Right atrium auricular region (tissue), 2 donors: ENCODE measurements at regions not wholly inside any gene's neighbourhood (a gene's known extent, or its start where the extent isn't known, plus 50 kb on each side); places are given as distances from the start of the nearest gene placed in this dataset.

Source experiments
- DNase-seq: peaks from one replicate; pipeline ENCODE4 v3.0.0-alpha.2; 2019; ENCODE audit warnings: low spot score
- H3K27ac ChIP-seq, 2 donors: fragments of 200-600 bp; sonication (generic); 1 replicate in 1 of 2; 2 replicates in 1 of 2; pipeline ENCODE4 v1.5.1; 2016 to 2019
- H3K27me3 ChIP-seq, 2 donors: fragments of 200-600 bp; sonication (generic); one replicate each; pipeline versions ENCODE4 v1.5.1 to v1.6.0; 2017 to 2019
- H3K36me3 ChIP-seq: fragments of 200-600 bp; sonication (generic); one replicate; pipeline ENCODE4 v1.5.1; 2016
- H3K4me1 ChIP-seq, 2 donors: fragments of 200-600 bp; sonication (generic); one replicate each; pipeline versions ENCODE4 v1.5.1 to v1.6.0; 2017 to 2019
- H3K4me3 ChIP-seq, 2 donors: fragments of 200-600 bp; sonication (generic); 1 replicate in 1 of 2; 2 replicates in 1 of 2; pipeline ENCODE4 v1.5.1; 2017 to 2019; ENCODE audit warnings: mild to moderate bottlenecking in 1 of 2, moderate library complexity in 1 of 2
- H3K9me3 ChIP-seq, 2 donors: fragments of 200-600 bp; sonication (generic); one replicate each; pipeline ENCODE4 v1.5.1; 2019
- TF ChIP-seq, protein P1 (sequence below), 2 donors: fragments of 200-600 bp; sonication (generic); IDR thresholded peaks; one replicate each; pipeline ENCODE4 v1.5.1; 2019; ENCODE audit warnings: antibody characterized with exemption in 2 of 2

DNA sequence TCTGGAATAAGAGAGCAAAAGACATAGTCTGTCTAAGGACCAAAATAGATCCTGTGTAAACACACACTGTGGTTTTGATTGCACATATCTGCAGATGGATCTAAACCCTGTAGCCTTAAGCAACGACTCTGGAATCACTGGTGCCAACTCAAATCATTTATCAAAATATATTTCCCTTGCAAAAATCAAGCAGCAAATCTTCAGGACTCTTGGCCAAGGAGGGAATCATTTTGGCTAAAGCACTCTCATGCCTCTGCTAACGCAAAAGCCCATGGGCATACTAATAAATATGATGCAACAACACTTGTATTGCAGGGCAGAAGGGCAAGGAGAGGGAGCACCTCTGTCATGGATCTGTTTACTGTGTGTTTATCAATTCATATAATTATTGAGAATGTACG is 155.4 kb upstream of the DUSP10 start:
- Histone ChIP-seq H3K27ac (no peak overlapping the region), H3K9me3 (no peaks in the 10 kb centered on the region), H3K4me3 (no peak overlapping the region), H3K4me1 (no peaks in the 10 kb centered on the region), H3K36me3 (no peaks in the 10 kb centered on the region), H3K27me3 (no peaks in the 10 kb centered on the region)
- TF ChIP-seq, protein P1, sequence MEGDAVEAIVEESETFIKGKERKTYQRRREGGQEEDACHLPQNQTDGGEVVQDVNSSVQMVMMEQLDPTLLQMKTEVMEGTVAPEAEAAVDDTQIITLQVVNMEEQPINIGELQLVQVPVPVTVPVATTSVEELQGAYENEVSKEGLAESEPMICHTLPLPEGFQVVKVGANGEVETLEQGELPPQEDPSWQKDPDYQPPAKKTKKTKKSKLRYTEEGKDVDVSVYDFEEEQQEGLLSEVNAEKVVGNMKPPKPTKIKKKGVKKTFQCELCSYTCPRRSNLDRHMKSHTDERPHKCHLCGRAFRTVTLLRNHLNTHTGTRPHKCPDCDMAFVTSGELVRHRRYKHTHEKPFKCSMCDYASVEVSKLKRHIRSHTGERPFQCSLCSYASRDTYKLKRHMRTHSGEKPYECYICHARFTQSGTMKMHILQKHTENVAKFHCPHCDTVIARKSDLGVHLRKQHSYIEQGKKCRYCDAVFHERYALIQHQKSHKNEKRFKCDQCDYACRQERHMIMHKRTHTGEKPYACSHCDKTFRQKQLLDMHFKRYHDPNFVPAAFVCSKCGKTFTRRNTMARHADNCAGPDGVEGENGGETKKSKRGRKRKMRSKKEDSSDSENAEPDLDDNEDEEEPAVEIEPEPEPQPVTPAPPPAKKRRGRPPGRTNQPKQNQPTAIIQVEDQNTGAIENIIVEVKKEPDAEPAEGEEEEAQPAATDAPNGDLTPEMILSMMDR (IDR thresholded peaks at IDR 0.05), result no peak
- no peak for DNase-seq

- no peak overlapping the region for H3K4me3 ChIP-seq
- no peak overlapping the region for H3K27ac ChIP-seq
- no peaks in the 10 kb centered on the region for H3K27me3 ChIP-seq
- TF ChIP-seq, protein P1 (IDR thresholded peaks at IDR 0.05), result no peak
- no peaks in the 10 kb centered on the region for H3K36me3 ChIP-seq
- no peak for DNase-seq
- H3K4me1 ChIP-seq, result peaks cover 0 to under 1% of the 10 kb centered on the region in 2 donors
- H3K9me3 ChIP-seq, result no peaks in the 10 kb centered on the region
Measured at GRCh38 chr1:221892301-221892830, 150.5 kb upstream of the DUSP10 start.

DNA sequence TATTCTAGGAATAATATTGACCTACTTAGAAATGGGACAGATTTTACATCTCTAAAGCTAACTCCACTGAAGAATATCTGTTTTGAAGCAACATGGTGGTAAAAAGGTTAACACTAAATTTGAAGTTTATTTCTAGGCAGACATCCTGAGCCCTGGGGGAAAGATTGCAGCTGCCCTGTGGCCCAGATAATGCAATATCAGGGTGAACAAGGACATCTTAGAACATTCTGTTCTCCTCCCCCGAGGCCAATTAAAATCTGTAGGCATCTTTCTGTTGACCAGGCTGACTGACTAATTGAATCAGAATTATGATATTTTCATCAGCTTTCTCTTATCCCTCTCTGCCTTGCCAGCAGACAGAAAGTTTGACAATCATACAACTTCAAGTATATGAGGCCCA is 149.8 kb upstream of the DUSP10 start:
- no peaks in the 10 kb centered on the region for H3K27me3 ChIP-seq
- no peak for DNase-seq
- no peaks in the 10 kb centered on the region for H3K36me3 ChIP-seq
- no peak overlapping the region for H3K4me3 ChIP-seq
- H3K27ac ChIP-seq, result no peak overlapping the region
- H3K4me1 ChIP-seq, result peaks cover 0 to 7% of the 10 kb centered on the region in 2 donors
- no peaks in the 10 kb centered on the region for H3K9me3 ChIP-seq
- TF ChIP-seq, protein P1 (IDR thresholded peaks at IDR 0.05), result no peak

DNA sequence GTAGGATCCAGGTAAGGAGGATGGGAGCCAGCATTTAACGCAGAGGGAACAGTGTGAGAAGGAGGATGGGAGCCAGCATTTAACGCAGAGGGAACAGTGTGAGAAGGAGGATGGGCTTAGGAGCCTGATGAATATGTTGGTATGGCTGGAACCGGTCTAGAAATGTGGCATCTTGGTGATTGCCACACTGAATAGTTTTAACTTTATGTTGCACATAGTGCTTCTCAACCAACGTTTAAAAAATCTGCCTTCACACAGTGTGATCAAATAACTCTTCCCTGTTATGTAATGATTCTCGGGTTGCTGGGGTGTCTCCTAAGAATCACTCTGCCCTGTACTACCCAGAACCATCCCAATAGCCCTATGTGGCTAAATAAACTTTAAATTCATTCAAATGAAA is 146.9 kb upstream of the DUSP10 start:
- DNase-seq, result no peak
- peaks cover 0 to 10% of the 10 kb centered on the region in 2 donors for H3K4me1 ChIP-seq
- no peaks in the 10 kb centered on the region for H3K36me3 ChIP-seq
- no peak overlapping the region for H3K4me3 ChIP-seq
- no peak overlapping the region for H3K27ac ChIP-seq
- H3K27me3 ChIP-seq, result no peaks in the 10 kb centered on the region
- no peaks in the 10 kb centered on the region for H3K9me3 ChIP-seq
- TF ChIP-seq, protein P1 (IDR thresholded peaks at IDR 0.05), result no peak

DNA sequence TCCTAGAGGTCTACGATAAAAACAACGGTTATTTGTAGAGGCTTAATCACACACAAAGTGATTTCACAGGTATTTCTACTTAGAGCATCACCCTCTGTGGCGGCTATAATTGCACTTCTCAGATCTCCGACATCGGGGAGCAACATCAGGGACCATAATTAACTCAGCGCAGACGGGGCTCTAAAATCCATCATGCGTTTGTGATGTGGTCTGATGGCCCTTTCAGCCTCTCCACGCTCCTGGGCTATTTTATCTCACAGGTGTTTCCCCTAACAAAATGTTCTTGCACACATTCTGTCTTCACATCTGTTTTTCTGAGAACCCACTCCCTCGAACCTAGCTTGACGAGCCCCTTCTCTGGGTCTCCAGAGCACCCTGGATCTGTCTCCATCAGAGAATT is 146.3 kb upstream of the DUSP10 start:
- DNase-seq, result no peak
- Histone ChIP-seq H3K27ac (no peak overlapping the region), H3K4me1 (peaks cover 0 to 10% of the 10 kb centered on the region in 2 donors), H3K9me3 (no peaks in the 10 kb centered on the region), H3K36me3 (no peaks in the 10 kb centered on the region), H3K27me3 (no peaks in the 10 kb centered on the region), H3K4me3 (no peak overlapping the region)
- TF ChIP-seq, protein P1 (IDR thresholded peaks at IDR 0.05), result no peak

- no peak overlapping the region for H3K27ac ChIP-seq
- H3K4me3 ChIP-seq, result no peak overlapping the region
- H3K9me3 ChIP-seq, result no peaks in the 10 kb centered on the region
- no peaks in the 10 kb centered on the region for H3K36me3 ChIP-seq
- TF ChIP-seq, protein P1 (IDR thresholded peaks at IDR 0.05), result no peak
- H3K27me3 ChIP-seq, result no peaks in the 10 kb centered on the region
- peaks cover 0 to 10% of the 10 kb centered on the region in 2 donors for H3K4me1 ChIP-seq
- no peak for DNase-seq
Measured at GRCh38 chr1:221887758-221888157, 145.9 kb upstream of the DUSP10 start.
